GM19324 (cell line): ENCODE measurements at regions not wholly inside any gene's neighbourhood (a gene's known extent, or its start where the extent isn't known, plus 50 kb on each side); places are given as distances from the start of the nearest gene placed in this dataset.

ENCODE experiments used
- ATAC-seq: cut with Tn5 transposase; IDR thresholded peaks from one replicate; pipeline ENCODE4 v1.9.1; 2021; ENCODE audit warnings: mild to moderate bottlenecking, moderate library complexity; ENCODE audit not compliant: unreplicated experiment, low FRiP score

GRCh38 chr22:48554893-48555572, 1272.6 kb downstream of the BRD1 start:
- ATAC-seq, result no peak

GRCh38 chr22:48553694-48554308, 1273.9 kb downstream of the BRD1 start:
- ATAC-seq, result no peak

- ATAC-seq, result no peak
These were observed 1274.6 kb downstream of the BRD1 start for GRCh38 chr22:48553119-48553518.

- no peak for ATAC-seq
These were observed 1275.9 kb downstream of the BRD1 start for GRCh38 chr22:48551716-48552268.

GRCh38 chr22:48551061-48551460, 1276.6 kb downstream of the BRD1 start:
- ATAC-seq, result no peak

GRCh38 chr22:48548391-48548790, 1279.3 kb downstream of the BRD1 start:
- no peak for ATAC-seq

GRCh38 chr22:48547971-48548370, 1279.7 kb downstream of the BRD1 start:
- ATAC-seq, result no peak

GRCh38 chr22:48546653-48547424, 1280.8 kb downstream of the BRD1 start:
- ATAC-seq, result no peak

- ATAC-seq, result no peak
These were observed 1281.7 kb downstream of the BRD1 start for GRCh38 chr22:48545987-48546386.

- ATAC-seq, result no peak
These were observed 1286.1 kb downstream of the BRD1 start for GRCh38 chr22:48541401-48542098.

- ATAC-seq, result no peak
These were observed 1288.4 kb downstream of the BRD1 start for GRCh38 chr22:48539261-48539660.

GRCh38 chr22:48538291-48538820, 1289.3 kb downstream of the BRD1 start:
- no peak for ATAC-seq

- ATAC-seq, result no peak
These were observed 1290.4 kb downstream of the BRD1 start for GRCh38 chr22:48537343-48537680.

GRCh38 chr22:48536541-48537342, 1290.9 kb downstream of the BRD1 start:
- ATAC-seq, result no peak

- no peak for ATAC-seq
These were observed 1291.7 kb downstream of the BRD1 start for GRCh38 chr22:48535868-48536540.

GRCh38 chr22:48534395-48534958, 1293.2 kb downstream of the BRD1 start:
- ATAC-seq, result no peak

GRCh38 chr22:48532986-48533385, 1294.7 kb downstream of the BRD1 start:
- ATAC-seq, result no peak

- no peak for ATAC-seq
These were observed 1295.8 kb downstream of the BRD1 start for GRCh38 chr22:48531761-48532435.
